Right cardiac atrium (tissue), 5 donors: ENCODE measurements at regions not wholly inside any gene's neighbourhood (a gene's known extent, or its start where the extent isn't known, plus 50 kb on each side); places are given as distances from the start of the nearest gene placed in this dataset.

Experiments
- ATAC-seq, 2 donors: fragments of 200-7000 bp; cut with Tn5 transposase; one replicate each; pipeline versions ENCODE4 v1.8.0 to v1.9.1; 2020; ENCODE audit warnings: moderate library complexity in 2 of 2, mild to moderate bottlenecking in 1 of 2
- DNase-seq, 3 donors: peaks; one replicate each; pipeline ENCODE4 v3.0.0-alpha.2; 2020
- H3K27ac ChIP-seq: one replicate; pipeline ENCODE4 v1.5.1; 2013; ENCODE audit warnings: mild to moderate bottlenecking, low read length, control low read depth, moderate library complexity
- H3K27me3 ChIP-seq: one replicate; pipeline ENCODE4 v1.6.1; 2013; ENCODE audit not compliant: control insufficient read depth, insufficient read depth
- H3K4me1 ChIP-seq: one replicate; pipeline ENCODE4 v1.6.1; 2013; ENCODE audit warnings: low read length; ENCODE audit not compliant: control insufficient read depth, insufficient read depth
- H3K4me3 ChIP-seq: one replicate; pipeline ENCODE4 v1.5.1; 2013; ENCODE audit warnings: low read length, control low read depth
- H3K9me3 ChIP-seq: one replicate; pipeline ENCODE4 v1.6.1; 2013; ENCODE audit warnings: low read length; ENCODE audit not compliant: control insufficient read depth
- WGBS: extraction: QIAGEN DNeasy Blood & Tissue Kit; methylation state at CpG from one replicate; pipeline ENCODE4 v1.1.7; 2013; 5-methylcytosine and 5-hydroxymethylcytosine counted together
- intact Hi-C, 4 donors: fragments of 100-400 bp; cut with DNase I; formaldehyde crosslinking; loops; one replicate each; pipeline versions ENCODE4 v1.11.0 to v1.14.0; 2022 to 2023
- donor health status: healthy with polysubstance abuse.
- donor health status: DM: no; HTN: yes; CAD: no.
- donor health status: DM: no; HTN: no; CAD: no.
- donor health status: DM: no; HTN: yes; CAD: no; lungs with severe emphysema.
- donor health status: DM: yes; HTN: yes; CAD: no.

- H3K9me3 ChIP-seq, result no peaks in the 10 kb centered on the region
- no peak for DNase-seq
- no peaks in the 10 kb centered on the region for H3K4me1 ChIP-seq
- no peak for ATAC-seq
- no peak overlapping the region for H3K27ac ChIP-seq
- 88% methylated on average over 3 of the region's 3 CpGs for WGBS
- intact Hi-C loops, result no loop called here
- no peak overlapping the region for H3K4me3 ChIP-seq
- H3K27me3 ChIP-seq, result no peaks in the 10 kb centered on the region
Observed at GRCh38 chr6:103879800-103880199, 979.9 kb downstream of the HACE1 start.

GRCh38 chr6:103875221-103875620, 984.5 kb downstream of the HACE1 start:
- Histone ChIP-seq H3K4me1 (no peaks in the 10 kb centered on the region), H3K4me3 (no peak overlapping the region), H3K27me3 (no peaks in the 10 kb centered on the region), H3K27ac (no peak overlapping the region), H3K9me3 (no peaks in the 10 kb centered on the region)
- DNase-seq (no peak), ATAC-seq (no peak)
- intact Hi-C loops, result no loop called here
- 73% methylated on average over 3 of the region's 3 CpGs for WGBS

- no peaks in the 10 kb centered on the region for H3K4me1 ChIP-seq
- H3K27ac ChIP-seq, result no peak overlapping the region
- ATAC-seq, result no peak
- no peaks in the 10 kb centered on the region for H3K27me3 ChIP-seq
- intact Hi-C loops, result no loop called here
- WGBS, result 48% methylated on average over 3 of the region's 3 CpGs
- no peak for DNase-seq
- no peak overlapping the region for H3K4me3 ChIP-seq
- no peaks in the 10 kb centered on the region for H3K9me3 ChIP-seq
Observed at GRCh38 chr6:103874575-103874974, 985.1 kb downstream of the HACE1 start.

- no peak for DNase-seq
- peak in 1 of 2 donors; percentile 38 for ATAC-seq
- intact Hi-C loops, result no loop called here
- H3K4me3 ChIP-seq, result no peak overlapping the region
- H3K27me3 ChIP-seq, result no peaks in the 10 kb centered on the region
- H3K9me3 ChIP-seq, result no peaks in the 10 kb centered on the region
- no peaks in the 10 kb centered on the region for H3K4me1 ChIP-seq
- H3K27ac ChIP-seq, result no peak overlapping the region
Observed at GRCh38 chr6:103872678-103873077, 987.0 kb downstream of the HACE1 start.

- DNase-seq, result peak in 1 of 3 donors; percentile 40
- WGBS, result 38% methylated on average over 2 of the region's 2 CpGs
- Histone ChIP-seq H3K9me3 (no peaks in the 10 kb centered on the region), H3K4me1 (no peaks in the 10 kb centered on the region), H3K27ac (no peak overlapping the region), H3K4me3 (no peak overlapping the region), H3K27me3 (no peaks in the 10 kb centered on the region)
- intact Hi-C loops, result no loop called here
- ATAC-seq, result no peak
Observed at GRCh38 chr6:103872233-103872632, 987.5 kb downstream of the HACE1 start.

- Histone ChIP-seq H3K4me1 (no peaks in the 10 kb centered on the region), H3K27me3 (no peaks in the 10 kb centered on the region), H3K9me3 (no peaks in the 10 kb centered on the region), H3K4me3 (no peak overlapping the region), H3K27ac (no peak overlapping the region)
- intact Hi-C loops, result no loop called here
- WGBS, result 44% methylated on average over 2 of the region's 2 CpGs
- ATAC-seq (no peak), DNase-seq (no peak)
Observed at GRCh38 chr6:103870970-103871369, 988.7 kb downstream of the HACE1 start.

GRCh38 chr6:103862297-103862696, 997.4 kb downstream of the HACE1 start:
- 72% methylated on average over 3 of the region's 3 CpGs for WGBS
- Histone ChIP-seq H3K27ac (no peak overlapping the region), H3K9me3 (no peaks in the 10 kb centered on the region), H3K4me1 (no peaks in the 10 kb centered on the region), H3K4me3 (no peak overlapping the region), H3K27me3 (no peaks in the 10 kb centered on the region)
- DNase-seq, result no peak
- ATAC-seq, result no peak
- intact Hi-C loops, result no loop called here

GRCh38 chr6:103858003-103858402, 1001.7 kb downstream of the HACE1 start:
- Histone ChIP-seq H3K27ac (no peak overlapping the region), H3K9me3 (no peaks in the 10 kb centered on the region), H3K4me3 (no peak overlapping the region), H3K27me3 (no peaks in the 10 kb centered on the region), H3K4me1 (no peaks in the 10 kb centered on the region)
- WGBS, result 80% methylated on average over 2 of the region's 2 CpGs
- ATAC-seq (no peak), DNase-seq (no peak)
- intact Hi-C loops, result no loop called here

GRCh38 chr6:103855750-103856149, 1004.0 kb downstream of the HACE1 start:
- no peaks in the 10 kb centered on the region for H3K9me3 ChIP-seq
- no peaks in the 10 kb centered on the region for H3K27me3 ChIP-seq
- ATAC-seq (no peak), DNase-seq (no peak)
- no peaks in the 10 kb centered on the region for H3K4me1 ChIP-seq
- intact Hi-C loops, result no loop called here
- 55% methylated on average over 3 of the region's 3 CpGs for WGBS
- no peak overlapping the region for H3K4me3 ChIP-seq
- H3K27ac ChIP-seq, result no peak overlapping the region

- DNase-seq (no peak), ATAC-seq (no peak)
- H3K9me3 ChIP-seq, result no peaks in the 10 kb centered on the region
- intact Hi-C loops, result no loop called here
- no peaks in the 10 kb centered on the region for H3K27me3 ChIP-seq
- H3K4me3 ChIP-seq, result no peak overlapping the region
- H3K27ac ChIP-seq, result no peak overlapping the region
- no peaks in the 10 kb centered on the region for H3K4me1 ChIP-seq
Observed at GRCh38 chr6:103854059-103854458, 1005.7 kb downstream of the HACE1 start.

- WGBS, result 78% methylated on average over 2 of the region's 2 CpGs
- Histone ChIP-seq H3K9me3 (no peaks in the 10 kb centered on the region), H3K4me1 (no peaks in the 10 kb centered on the region), H3K27ac (no peak overlapping the region), H3K4me3 (no peak overlapping the region), H3K27me3 (no peaks in the 10 kb centered on the region)
- intact Hi-C loops, result no loop called here
- ATAC-seq, result no peak
- no peak for DNase-seq
Observed at GRCh38 chr6:103838457-103838856, 1021.3 kb downstream of the HACE1 start.

GRCh38 chr6:103826209-103826608, 1033.5 kb downstream of the HACE1 start:
- intact Hi-C loops, result no loop called here
- ATAC-seq, result no peak
- no peaks in the 10 kb centered on the region for H3K27me3 ChIP-seq
- 63% methylated on average over 2 of the region's 2 CpGs for WGBS
- no peak overlapping the region for H3K4me3 ChIP-seq
- H3K4me1 ChIP-seq, result no peaks in the 10 kb centered on the region
- H3K27ac ChIP-seq, result no peak overlapping the region
- H3K9me3 ChIP-seq, result no peaks in the 10 kb centered on the region
- no peak for DNase-seq
